Stimulated activated naive CD8-positive, alpha-beta T cell treated with anti-CD3 and anti-CD28 coated beads, Interleukin-15, amount 100 ng/mL, for 72 hours (primary cell): ENCODE measurements at regions not wholly inside any gene's neighbourhood (a gene's known extent, or its start where the extent isn't known, plus 50 kb on each side); places are given as distances from the start of the nearest gene placed in this dataset.
"Not testable (repeated sequence)": the region's sequence is repeated elsewhere in the genome, so short reads cannot be mapped to it uniquely, and the experiment has no call there.

Source experiments
- ATAC-seq: fragments of 150-1000 bp; cut with Tn5 transposase; 2 replicates; pipeline ENCODE4 v1.10.0; 2021; ENCODE audit warnings: mild to moderate bottlenecking, moderate library complexity
- DNase-seq, 2 donors: peaks; one replicate each; pipeline ENCODE4 v3.0.0; 2021 to 2022
- H3K27ac Mint-ChIP-seq, 2 donors: one replicate each; pipeline ENCODE4 v1.8.0; 2022; ENCODE audit warnings: mild to moderate bottlenecking in 2 of 2, mixed read lengths in 2 of 2, moderate library complexity in 2 of 2
- H3K27me3 Mint-ChIP-seq: one replicate; pipeline ENCODE4 v1.8.0; 2022; ENCODE audit warnings: mixed read lengths
- H3K4me1 Mint-ChIP-seq: one replicate; pipeline ENCODE4 v1.8.0; 2022; ENCODE audit warnings: mild to moderate bottlenecking, mixed read lengths
- H3K4me3 Mint-ChIP-seq, 2 donors: one replicate each; pipeline ENCODE4 v1.8.0; 2022; ENCODE audit warnings: mild to moderate bottlenecking in 2 of 2, mixed read lengths in 2 of 2, moderate library complexity in 1 of 2
- H3K9me3 Mint-ChIP-seq, 2 donors: one replicate each; pipeline ENCODE4 v1.8.0; 2022; ENCODE audit warnings: mixed read lengths in 2 of 2

- DNase-seq, result no peak
- no peak for ATAC-seq
- no peak overlapping the region for H3K4me3 Mint-ChIP-seq
- no peak overlapping the region for H3K27ac Mint-ChIP-seq
- H3K27me3 Mint-ChIP-seq, result no peaks in the 10 kb centered on the region
- H3K4me1 Mint-ChIP-seq, result no peaks in the 10 kb centered on the region
- peaks cover 7 to 9% of the 10 kb centered on the region in 2 donors for H3K9me3 Mint-ChIP-seq
Observed at GRCh38 chr2:65896446-65896845, 464.0 kb upstream of the SPRED2 start.

- not testable (repeated sequence) for DNase-seq, ATAC-seq, H3K4me3 Mint-ChIP-seq, H3K9me3 Mint-ChIP-seq, H3K27me3 Mint-ChIP-seq, H3K4me1 Mint-ChIP-seq, H3K27ac Mint-ChIP-seq
Observed at GRCh38 chr2:65890131-65890530, 457.7 kb upstream of the SPRED2 start.

GRCh38 chr2:65885266-65885665 is 452.9 kb upstream of the SPRED2 start:
- ATAC-seq (no peak), DNase-seq (no peak)
- Mint-ChIP-seq H3K4me1 (no peaks in the 10 kb centered on the region), H3K27ac (no peak overlapping the region), H3K4me3 (no peak overlapping the region), H3K27me3 (no peaks in the 10 kb centered on the region), H3K9me3 (no peaks in the 10 kb centered on the region)

GRCh38 chr2:65881592-65881991 is 449.2 kb upstream of the SPRED2 start:
- Mint-ChIP-seq H3K27me3 (no peaks in the 10 kb centered on the region), H3K27ac (no peak overlapping the region), H3K4me3 (no peak overlapping the region), H3K4me1 (no peaks in the 10 kb centered on the region), H3K9me3 (no peaks in the 10 kb centered on the region)
- DNase-seq (no peak), ATAC-seq (no peak)

GRCh38 chr2:65880436-65880835 is 448.0 kb upstream of the SPRED2 start:
- Mint-ChIP-seq H3K27ac (no peak overlapping the region), H3K4me1 (no peaks in the 10 kb centered on the region), H3K9me3 (no peaks in the 10 kb centered on the region), H3K27me3 (no peaks in the 10 kb centered on the region), H3K4me3 (no peak overlapping the region)
- ATAC-seq (no peak), DNase-seq (no peak)

- Mint-ChIP-seq H3K4me1 (no peaks in the 10 kb centered on the region), H3K9me3 (no peaks in the 10 kb centered on the region), H3K27ac (no peak overlapping the region), H3K27me3 (no peaks in the 10 kb centered on the region), H3K4me3 (no peak overlapping the region)
- ATAC-seq (no peak), DNase-seq (no peak)
Observed at GRCh38 chr2:65878011-65878340, 445.6 kb upstream of the SPRED2 start.

- ATAC-seq (no peak), DNase-seq (no peak)
- H3K9me3 Mint-ChIP-seq, result no peaks in the 10 kb centered on the region
- H3K4me3 Mint-ChIP-seq, result no peak overlapping the region
- no peak overlapping the region for H3K27ac Mint-ChIP-seq
- H3K4me1 Mint-ChIP-seq, result no peaks in the 10 kb centered on the region
- H3K27me3 Mint-ChIP-seq, result no peaks in the 10 kb centered on the region
Observed at GRCh38 chr2:65877331-65878010, 445.1 kb upstream of the SPRED2 start.

- DNase-seq (no peak), ATAC-seq (no peak)
- no peak overlapping the region for H3K4me3 Mint-ChIP-seq
- no peaks in the 10 kb centered on the region for H3K4me1 Mint-ChIP-seq
- H3K27ac Mint-ChIP-seq, result no peak overlapping the region
- no peaks in the 10 kb centered on the region for H3K9me3 Mint-ChIP-seq
- no peaks in the 10 kb centered on the region for H3K27me3 Mint-ChIP-seq
Observed at GRCh38 chr2:65876114-65876513, 443.7 kb upstream of the SPRED2 start.

- ATAC-seq (no peak), DNase-seq (no peak)
- Mint-ChIP-seq H3K4me3 (no peak overlapping the region), H3K4me1 (no peaks in the 10 kb centered on the region), H3K9me3 (no peaks in the 10 kb centered on the region), H3K27me3 (no peaks in the 10 kb centered on the region), H3K27ac (no peak overlapping the region)
Observed at GRCh38 chr2:65870826-65871225, 438.4 kb upstream of the SPRED2 start.

- no peak for DNase-seq
- H3K4me1 Mint-ChIP-seq, result no peaks in the 10 kb centered on the region
- H3K27me3 Mint-ChIP-seq, result no peaks in the 10 kb centered on the region
- no peak overlapping the region for H3K4me3 Mint-ChIP-seq
- no peak for ATAC-seq
- no peaks in the 10 kb centered on the region for H3K9me3 Mint-ChIP-seq
- H3K27ac Mint-ChIP-seq, result no peak overlapping the region
Observed at GRCh38 chr2:65869296-65869695, 436.9 kb upstream of the SPRED2 start.

GRCh38 chr2:65868177-65868576 is 435.8 kb upstream of the SPRED2 start:
- no peaks in the 10 kb centered on the region for H3K4me1 Mint-ChIP-seq
- DNase-seq (no peak), ATAC-seq (no peak)
- no peak overlapping the region for H3K4me3 Mint-ChIP-seq
- H3K27ac Mint-ChIP-seq, result no peak overlapping the region
- no peaks in the 10 kb centered on the region for H3K27me3 Mint-ChIP-seq
- no peaks in the 10 kb centered on the region for H3K9me3 Mint-ChIP-seq

GRCh38 chr2:65867446-65867845 is 435.0 kb upstream of the SPRED2 start:
- DNase-seq (no peak), ATAC-seq (no peak)
- H3K4me1 Mint-ChIP-seq, result no peaks in the 10 kb centered on the region
- H3K4me3 Mint-ChIP-seq, result no peak overlapping the region
- H3K9me3 Mint-ChIP-seq, result no peaks in the 10 kb centered on the region
- H3K27ac Mint-ChIP-seq, result no peak overlapping the region
- H3K27me3 Mint-ChIP-seq, result no peaks in the 10 kb centered on the region

GRCh38 chr2:65866148-65866547 is 433.7 kb upstream of the SPRED2 start:
- ATAC-seq, result no peak
- no peak overlapping the region for H3K27ac Mint-ChIP-seq

GRCh38 chr2:65864619-65865018 is 432.2 kb upstream of the SPRED2 start:
- H3K9me3 Mint-ChIP-seq, result no peaks in the 10 kb centered on the region
- H3K4me3 Mint-ChIP-seq, result no peak overlapping the region
- no peak for ATAC-seq
- DNase-seq, result no peak
- no peak overlapping the region for H3K27ac Mint-ChIP-seq
- no peaks in the 10 kb centered on the region for H3K27me3 Mint-ChIP-seq
- H3K4me1 Mint-ChIP-seq, result no peaks in the 10 kb centered on the region

More at GRCh38 chr2:65866148-65866547, 433.7 kb upstream of the SPRED2 start:
- Mint-ChIP-seq H3K27me3 (no peaks in the 10 kb centered on the region), H3K4me3 (no peak overlapping the region), H3K9me3 (no peaks in the 10 kb centered on the region), H3K4me1 (no peaks in the 10 kb centered on the region)
- no peak for DNase-seq

- DNase-seq (no peak), ATAC-seq (no peak)
- no peaks in the 10 kb centered on the region for H3K9me3 Mint-ChIP-seq
Observed at GRCh38 chr2:65863713-65864112, 431.3 kb upstream of the SPRED2 start.

GRCh38 chr2:65856928-65857327 is 424.5 kb upstream of the SPRED2 start:
- Mint-ChIP-seq H3K27ac (no peak overlapping the region), H3K27me3 (no peaks in the 10 kb centered on the region), H3K9me3 (no peaks in the 10 kb centered on the region)

More at GRCh38 chr2:65863713-65864112, 431.3 kb upstream of the SPRED2 start:
- Mint-ChIP-seq H3K27ac (no peak overlapping the region), H3K4me1 (no peaks in the 10 kb centered on the region), H3K27me3 (no peaks in the 10 kb centered on the region), H3K4me3 (no peak overlapping the region)

GRCh38 chr2:65856423-65856822 is 424.0 kb upstream of the SPRED2 start:
- ATAC-seq, result no peak
- no peaks in the 10 kb centered on the region for H3K27me3 Mint-ChIP-seq
- DNase-seq, result no peak
- no peak overlapping the region for H3K27ac Mint-ChIP-seq
- no peaks in the 10 kb centered on the region for H3K4me1 Mint-ChIP-seq
- H3K9me3 Mint-ChIP-seq, result no peaks in the 10 kb centered on the region
- H3K4me3 Mint-ChIP-seq, result no peak overlapping the region

More at GRCh38 chr2:65856928-65857327, 424.5 kb upstream of the SPRED2 start:
- Mint-ChIP-seq H3K4me3 (no peak overlapping the region), H3K4me1 (no peaks in the 10 kb centered on the region)
- no peak for ATAC-seq
- no peak for DNase-seq
